HG02571 (cell line): ENCODE measurements at regions not wholly inside any gene's neighbourhood (a gene's known extent, or its start where the extent isn't known, plus 50 kb on each side); places are given as distances from the start of the nearest gene placed in this dataset.

Experiments used
- ATAC-seq: cut with Tn5 transposase; IDR thresholded peaks from one replicate; pipeline ENCODE4 v1.9.1; 2021; ENCODE audit warnings: mild to moderate bottlenecking, moderate library complexity; ENCODE audit not compliant: unreplicated experiment

- ATAC-seq, result no peak
Observed at GRCh38 chr1:208821939-208822338, 577.8 kb upstream of the PLXNA2 start.

GRCh38 chr1:208825300-208825699 is 581.1 kb upstream of the PLXNA2 start:
- no peak for ATAC-seq

- ATAC-seq, result no peak
Observed at GRCh38 chr1:208829595-208829994, 585.4 kb upstream of the PLXNA2 start.

GRCh38 chr1:208834381-208835096 is 590.4 kb upstream of the PLXNA2 start:
- ATAC-seq, result no peak

GRCh38 chr1:208835097-208835463 is 590.9 kb upstream of the PLXNA2 start:
- ATAC-seq, result no peak

GRCh38 chr1:208835781-208836180 is 591.6 kb upstream of the PLXNA2 start:
- ATAC-seq, result no peak

- ATAC-seq, result no peak
Observed at GRCh38 chr1:208837242-208837641, 593.1 kb upstream of the PLXNA2 start.

GRCh38 chr1:208841436-208841835 is 597.3 kb upstream of the PLXNA2 start:
- ATAC-seq, result no peak

GRCh38 chr1:208842451-208842850 is 598.3 kb upstream of the PLXNA2 start:
- ATAC-seq, result no peak

- no peak for ATAC-seq
Observed at GRCh38 chr1:208844158-208844557, 600.0 kb upstream of the PLXNA2 start.

- ATAC-seq, result no peak
Observed at GRCh38 chr1:208848854-208849253, 604.7 kb upstream of the PLXNA2 start.

- no peak for ATAC-seq
Observed at GRCh38 chr1:208850442-208850841, 606.3 kb upstream of the PLXNA2 start.

- no peak for ATAC-seq
Observed at GRCh38 chr1:208851366-208851765, 607.2 kb upstream of the PLXNA2 start.

GRCh38 chr1:208852911-208853310 is 608.7 kb upstream of the PLXNA2 start:
- no peak for ATAC-seq

GRCh38 chr1:208855403-208855802 is 611.2 kb upstream of the PLXNA2 start:
- no peak for ATAC-seq

GRCh38 chr1:208857465-208857864 is 613.3 kb upstream of the PLXNA2 start:
- ATAC-seq, result no peak

- no peak for ATAC-seq
Observed at GRCh38 chr1:208858738-208859137, 614.6 kb upstream of the PLXNA2 start.

- no peak for ATAC-seq
Observed at GRCh38 chr1:208864366-208864965, 620.3 kb upstream of the PLXNA2 start.

- ATAC-seq, result no peak
Observed at GRCh38 chr1:208866386-208866955, 622.3 kb upstream of the PLXNA2 start.

GRCh38 chr1:208868554-208868953 is 624.4 kb upstream of the PLXNA2 start:
- ATAC-seq, result no peak

- no peak for ATAC-seq
Observed at GRCh38 chr1:208874915-208875314, 630.7 kb upstream of the PLXNA2 start.

GRCh38 chr1:208879022-208879421 is 634.8 kb upstream of the PLXNA2 start:
- no peak for ATAC-seq
